ENCODE measurements at regions not wholly inside any gene's neighbourhood (a gene's known extent, or its start where the extent isn't known, plus 50 kb on each side); places are given as distances from the start of the nearest gene placed in this dataset.
A peak's percentile ranks its signal among the peaks of the same experiment; 100 is the strongest.

- Histone ChIP-seq H3K27ac (ENCODE audit: low read depth) (no peak overlapping the region), H3K4me1 (ENCODE audit: insufficient read depth) (peaks cover 4% of the 10 kb centered on the region; the same call in 1 of the 2 replicates), H3K79me2 (replicated peaks; ENCODE audit: insufficient read depth) (no peaks in the 10 kb centered on the region), H3K9me2 (ENCODE audit: insufficient read depth) (0 out of 2 replicates have a peak, but pooled peaks cover 4% of the 10 kb centered on the region), H2AFZ (0 out of 2 replicates have a peak overlapping the region, but pooled peaks have one; percentile 36), H3K27me3 (ENCODE audit: insufficient read depth) (no peaks in the 10 kb centered on the region), H3K4me3 (no peak overlapping the region), H3K4me2 (no peak overlapping the region), H3F3A (replicated peaks; ENCODE audit: low read depth) (no peaks in the 10 kb centered on the region), H4K20me1 (replicated peaks; ENCODE audit: insufficient read depth) (no peaks in the 10 kb centered on the region), H3K36me3 (ENCODE audit: insufficient read depth) (no peaks in the 10 kb centered on the region)
- peaks cover 6% of the 10 kb centered on the region; the same call in 1 of the 3 replicates for H3K4me1 Mint-ChIP-seq
- peaks cover 2% of the 10 kb centered on the region for H3K27me3 Mint-ChIP-seq (ENCODE audit: insufficient read depth, low read depth, poor library complexity)
- no peak overlapping the region for H3K27ac Mint-ChIP-seq
- ATAC-seq (no peak), DNase-seq (ENCODE audit: low spot score) (no peak)
- no peaks in the 10 kb centered on the region for H3K36me3 Mint-ChIP-seq (ENCODE audit: low read depth)
- TF ChIP-seq JUNB (IDR thresholded peaks at IDR 0.05; ENCODE audit: unreplicated experiment), result no peak
- TF ChIP-seq EZH2 (IDR thresholded peaks at IDR 0.05; ENCODE audit: low read depth, unreplicated experiment), result no peak
- no peak for TF ChIP-seq CREB1 (CRISPR knock-in tag; IDR thresholded peaks at IDR 0.05; ENCODE audit: low read depth)
- H3K9me3 Mint-ChIP-seq, result no peaks in the 10 kb centered on the region
- H3K4me3 Mint-ChIP-seq, result no peak overlapping the region
Observed at GRCh38 chr7:116311259-116311658, 100.9 kb downstream of the TES start.

GRCh38 chr7:116311816-116312471 is 101.6 kb downstream of the TES start:
- Histone ChIP-seq H3K4me1 (ENCODE audit: insufficient read depth) (peaks cover 4% of the 10 kb centered on the region; the same call in 1 of the 2 replicates), H4K20me1 (replicated peaks; ENCODE audit: insufficient read depth) (no peaks in the 10 kb centered on the region), H3K27me3 (ENCODE audit: insufficient read depth) (no peaks in the 10 kb centered on the region), H3K79me2 (replicated peaks; ENCODE audit: insufficient read depth) (no peaks in the 10 kb centered on the region), H3K4me3 (no peak overlapping the region), H3K4me2 (no peak overlapping the region), H3K27ac (ENCODE audit: low read depth) (no peak overlapping the region), H2AFZ (no peak overlapping the region), H3F3A (replicated peaks; ENCODE audit: low read depth) (no peaks in the 10 kb centered on the region), H3K9me2 (ENCODE audit: insufficient read depth) (0 out of 2 replicates have a peak, but pooled peaks cover 4% of the 10 kb centered on the region), H3K36me3 (ENCODE audit: insufficient read depth) (no peaks in the 10 kb centered on the region)
- H3K4me3 Mint-ChIP-seq, result no peak overlapping the region
- ATAC-seq, result no peak
- H3K4me1 Mint-ChIP-seq, result peaks cover 12% of the 10 kb centered on the region
- no peak overlapping the region for H3K27ac Mint-ChIP-seq
- DNase-seq (ENCODE audit: low spot score), result no peak
- H3K9me3 Mint-ChIP-seq, result no peaks in the 10 kb centered on the region
- H3K36me3 Mint-ChIP-seq (ENCODE audit: low read depth), result no peaks in the 10 kb centered on the region
- H3K27me3 Mint-ChIP-seq (ENCODE audit: insufficient read depth, low read depth, poor library complexity), result peaks cover 2% of the 10 kb centered on the region
- no peak for TF ChIP-seq JUNB (IDR thresholded peaks at IDR 0.05; ENCODE audit: unreplicated experiment)
- no peak for TF ChIP-seq ZNF331 (CRISPR knock-in tag; IDR thresholded peaks at IDR 0.05; ENCODE audit: low read depth)
- no peak for TF ChIP-seq POLR2AphosphoS5 (IDR thresholded peaks at IDR 0.05; ENCODE audit: low read depth)
- no peak for TF ChIP-seq ZNF114 (CRISPR knock-in tag; IDR thresholded peaks at IDR 0.05)
- no peak for TF ChIP-seq STAT1 (IDR thresholded peaks at IDR 0.05; ENCODE audit: unreplicated experiment)
- TF ChIP-seq EZH2phosphoT487 (IDR thresholded peaks at IDR 0.05; ENCODE audit: unreplicated experiment), result no peak
- no peak for TF ChIP-seq ZNF462 (CRISPR knock-in tag; IDR thresholded peaks at IDR 0.05)
- TF ChIP-seq EZH2 (IDR thresholded peaks at IDR 0.05; ENCODE audit: low read depth, unreplicated experiment), result no peak
- TF ChIP-seq REST (IDR thresholded peaks at IDR 0.05; ENCODE audit: unreplicated experiment), result no peak

All from GM23338 (cell line).